HUES6 (cell line): ENCODE measurements at regions not wholly inside any gene's neighbourhood (a gene's known extent, or its start where the extent isn't known, plus 50 kb on each side); places are given as distances from the start of the nearest gene placed in this dataset.

Experiments
- H3K27ac ChIP-seq: 2 replicates; pipeline ENCODE4 v1.7.0; 2013; ENCODE audit warnings: low read depth, mild to moderate bottlenecking, low read length, inconsistent platforms
- H3K27me3 ChIP-seq: 2 replicates; pipeline ENCODE4 v1.6.1; 2013; ENCODE audit warnings: low read length; ENCODE audit not compliant: control insufficient read depth, insufficient read depth
- H3K36me3 ChIP-seq: 2 replicates; pipeline ENCODE4 v1.6.1; 2013; ENCODE audit warnings: low read length; ENCODE audit not compliant: control insufficient read depth, insufficient read depth
- H3K4me1 ChIP-seq: 2 replicates; pipeline ENCODE4 v1.6.1; 2013; ENCODE audit warnings: low read length; ENCODE audit not compliant: control insufficient read depth, insufficient read depth
- H3K4me3 ChIP-seq: 2 replicates; pipeline ENCODE4 v1.5.1; 2013; ENCODE audit warnings: low read depth, low read length
- H3K9ac ChIP-seq: one replicate; pipeline ENCODE4 v1.6.1; 2013; ENCODE audit warnings: mild to moderate bottlenecking, low read length
- H3K9me3 ChIP-seq: 2 replicates; pipeline ENCODE4 v1.6.1; 2013; ENCODE audit warnings: low read depth, low read length; ENCODE audit not compliant: control insufficient read depth, insufficient read depth

- H3K4me3 ChIP-seq: no peak overlapping the region
- no peak overlapping the region for H3K27ac ChIP-seq
- no peaks in the 10 kb centered on the region for H3K9me3 ChIP-seq
- no peak overlapping the region for H3K9ac ChIP-seq
- no peaks in the 10 kb centered on the region for H3K27me3 ChIP-seq
- H3K4me1 ChIP-seq: no peaks in the 10 kb centered on the region
- H3K36me3 ChIP-seq: no peaks in the 10 kb centered on the region
Observed at GRCh38 chr18:6591491-6591890, 138.0 kb upstream of the ARHGAP28 start.

DNA sequence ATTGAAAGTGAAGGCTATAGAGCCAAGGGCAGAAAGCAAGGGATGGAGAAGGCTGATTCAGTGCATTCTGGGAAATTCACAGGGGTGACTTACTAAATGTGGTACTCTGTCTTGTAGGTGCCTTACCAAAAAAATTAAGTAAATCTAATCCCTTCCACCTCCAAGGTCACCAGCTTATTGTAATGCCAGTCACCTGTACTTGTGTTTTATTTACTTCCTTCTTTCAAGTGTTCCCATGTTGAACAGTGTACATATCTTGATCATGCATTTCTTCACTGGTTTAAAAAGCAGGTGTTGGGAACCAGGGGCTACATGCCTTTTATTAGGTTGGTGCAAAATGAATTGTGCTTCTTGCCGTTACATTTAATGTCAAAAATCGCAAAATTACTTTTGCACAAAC, 137.0 kb upstream of the ARHGAP28 start:
- H3K4me3 ChIP-seq: no peak overlapping the region
- no peak overlapping the region for H3K27ac ChIP-seq
- no peaks in the 10 kb centered on the region for H3K36me3 ChIP-seq
- H3K9ac ChIP-seq: no peak overlapping the region
- H3K9me3 ChIP-seq: no peaks in the 10 kb centered on the region
- H3K27me3 ChIP-seq: no peaks in the 10 kb centered on the region
- no peaks in the 10 kb centered on the region for H3K4me1 ChIP-seq

GRCh38 chr18:6593142-6593885, 136.2 kb upstream of the ARHGAP28 start:
- no peaks in the 10 kb centered on the region for H3K27me3 ChIP-seq
- H3K9ac ChIP-seq: no peak overlapping the region
- 0 out of 2 replicates have a peak, but pooled peaks cover 5% of the 10 kb centered on the region for H3K4me1 ChIP-seq
- H3K9me3 ChIP-seq: no peaks in the 10 kb centered on the region
- H3K36me3 ChIP-seq: no peaks in the 10 kb centered on the region
- H3K27ac ChIP-seq: no peak overlapping the region
- H3K4me3 ChIP-seq: no peak overlapping the region

GRCh38 chr18:6595666-6596065, 133.8 kb upstream of the ARHGAP28 start:
- no peak overlapping the region for H3K9ac ChIP-seq
- H3K4me1 ChIP-seq: peaks cover 17% of the 10 kb centered on the region; the same call in 1 of the 2 replicates
- no peaks in the 10 kb centered on the region for H3K27me3 ChIP-seq
- no peaks in the 10 kb centered on the region for H3K9me3 ChIP-seq
- no peaks in the 10 kb centered on the region for H3K36me3 ChIP-seq
- no peak overlapping the region for H3K27ac ChIP-seq
- H3K4me3 ChIP-seq: no peak overlapping the region

DNA sequence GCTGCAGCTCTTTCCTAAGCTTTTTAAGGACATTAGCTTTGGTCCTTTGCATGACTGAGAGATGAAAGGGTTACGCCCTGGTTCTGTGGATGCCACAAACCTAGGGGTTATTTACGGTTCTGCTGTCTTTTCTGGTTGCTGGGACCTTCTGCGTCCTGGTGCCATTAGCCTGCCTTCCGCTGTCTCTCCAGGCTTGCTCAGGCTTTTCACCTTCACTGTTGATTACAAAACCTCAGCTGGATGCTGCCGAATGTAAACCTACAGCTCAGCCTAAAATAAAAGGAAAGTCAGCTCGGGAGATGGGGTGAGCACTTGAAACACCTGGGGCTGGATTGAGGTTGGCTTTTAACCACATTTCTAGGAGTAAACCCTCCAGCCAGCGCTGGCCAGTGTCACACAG, 130.9 kb upstream of the ARHGAP28 start:
- no peak overlapping the region for H3K9ac ChIP-seq
- no peak overlapping the region for H3K4me3 ChIP-seq
- no peak overlapping the region for H3K27ac ChIP-seq
- no peaks in the 10 kb centered on the region for H3K9me3 ChIP-seq
- H3K36me3 ChIP-seq: no peaks in the 10 kb centered on the region
- H3K27me3 ChIP-seq: no peaks in the 10 kb centered on the region
- H3K4me1 ChIP-seq: peaks cover 17% of the 10 kb centered on the region; the same call in 1 of the 2 replicates

GRCh38 chr18:6600667-6601167, 128.8 kb upstream of the ARHGAP28 start:
- H3K9ac ChIP-seq: no peak overlapping the region
- no peaks in the 10 kb centered on the region for H3K9me3 ChIP-seq
- H3K27me3 ChIP-seq: no peaks in the 10 kb centered on the region
- H3K27ac ChIP-seq: no peak overlapping the region
- H3K4me3 ChIP-seq: no peak overlapping the region
- peaks cover 17% of the 10 kb centered on the region; the same call in 1 of the 2 replicates for H3K4me1 ChIP-seq
- no peaks in the 10 kb centered on the region for H3K36me3 ChIP-seq

DNA sequence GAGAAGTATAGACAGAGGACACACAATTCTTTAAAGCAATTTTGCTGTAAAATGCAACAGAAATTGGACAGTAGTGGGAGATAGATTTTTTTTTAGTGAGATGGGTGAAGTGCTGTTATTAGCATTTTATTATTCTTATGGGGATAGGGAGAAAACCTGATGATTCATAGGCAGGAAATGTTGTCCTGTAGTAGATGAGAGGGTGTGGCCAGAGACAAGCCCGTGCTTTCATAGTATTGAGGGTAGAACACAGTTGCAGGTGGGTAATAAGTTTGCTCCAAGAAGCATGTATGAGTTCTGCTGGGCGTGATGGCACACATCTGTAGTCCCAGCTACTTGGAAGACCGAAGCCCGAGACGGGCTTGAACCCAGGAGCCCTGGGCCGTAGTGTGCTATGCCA, 128.3 kb upstream of the ARHGAP28 start:
- no peak overlapping the region for H3K9ac ChIP-seq
- no peak overlapping the region for H3K27ac ChIP-seq
- H3K27me3 ChIP-seq: no peaks in the 10 kb centered on the region
- no peaks in the 10 kb centered on the region for H3K36me3 ChIP-seq
- H3K4me3 ChIP-seq: no peak overlapping the region
- H3K9me3 ChIP-seq: no peaks in the 10 kb centered on the region
- H3K4me1 ChIP-seq: peaks cover 21% of the 10 kb centered on the region

DNA sequence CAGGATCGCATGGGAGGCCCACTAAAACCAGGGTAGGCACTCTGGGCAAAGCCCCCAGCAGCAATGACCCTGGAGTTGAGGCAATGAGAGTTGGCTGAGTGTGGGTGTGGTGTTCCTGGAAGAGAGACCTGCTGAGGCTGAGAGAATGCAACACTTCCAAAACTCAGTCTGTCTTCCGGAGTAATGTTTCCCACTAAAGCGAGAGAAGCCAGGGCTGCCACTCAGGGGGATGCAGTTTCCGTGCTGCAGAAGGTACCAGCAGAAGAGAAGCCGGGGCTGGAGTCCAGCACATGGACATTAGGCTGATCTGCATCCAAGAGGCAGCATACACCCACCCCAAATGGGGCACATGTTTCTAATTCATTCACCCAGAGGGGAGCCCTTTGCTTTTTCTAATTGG, 127.2 kb upstream of the ARHGAP28 start:
- Histone ChIP-seq H3K9ac (no peak overlapping the region), H3K27me3 (no peaks in the 10 kb centered on the region), H3K27ac (no peak overlapping the region), H3K36me3 (no peaks in the 10 kb centered on the region), H3K9me3 (no peaks in the 10 kb centered on the region), H3K4me3 (no peak overlapping the region), H3K4me1 (peaks cover 32% of the 10 kb centered on the region)

- H3K4me3 ChIP-seq: no peak overlapping the region
- H3K27ac ChIP-seq: no peak overlapping the region
- H3K27me3 ChIP-seq: no peaks in the 10 kb centered on the region
- no peaks in the 10 kb centered on the region for H3K9me3 ChIP-seq
- H3K36me3 ChIP-seq: no peaks in the 10 kb centered on the region
- H3K4me1 ChIP-seq: peaks cover 15% of the 10 kb centered on the region
- H3K9ac ChIP-seq: no peak overlapping the region
Observed at GRCh38 chr18:6604573-6604941, 125.0 kb upstream of the ARHGAP28 start.

GRCh38 chr18:6605115-6605869, 124.2 kb upstream of the ARHGAP28 start:
- no peak overlapping the region for H3K27ac ChIP-seq

GRCh38 chr18:6606411-6607085, 123.0 kb upstream of the ARHGAP28 start:
- H3K9ac ChIP-seq: no peak overlapping the region
- no peak overlapping the region; the same call in 1 of the 2 replicates for H3K27ac ChIP-seq
- H3K36me3 ChIP-seq: no peaks in the 10 kb centered on the region
- H3K4me3 ChIP-seq: no peak overlapping the region
- no peaks in the 10 kb centered on the region for H3K27me3 ChIP-seq
- H3K9me3 ChIP-seq: no peaks in the 10 kb centered on the region
- H3K4me1 ChIP-seq: peaks cover 15% of the 10 kb centered on the region

More at GRCh38 chr18:6605115-6605869, 124.2 kb upstream of the ARHGAP28 start:
- H3K36me3 ChIP-seq: no peaks in the 10 kb centered on the region
- no peaks in the 10 kb centered on the region for H3K9me3 ChIP-seq
- H3K4me3 ChIP-seq: no peak overlapping the region
- H3K4me1 ChIP-seq: peaks cover 15% of the 10 kb centered on the region
- H3K9ac ChIP-seq: no peak overlapping the region
- H3K27me3 ChIP-seq: no peaks in the 10 kb centered on the region
